Motor neuron (in vitro differentiated cells): ENCODE measurements at regions not wholly inside any gene's neighbourhood (a gene's known extent, or its start where the extent isn't known, plus 50 kb on each side); places are given as distances from the start of the nearest gene placed in this dataset.

Experiments
- ATAC-seq, 8 experiments: fragments of 200-7000 bp; cut with Tn5 transposase; replicated peaks in 6 of 8; 2 replicates each; pipeline ENCODE4 v1.8.0; 2021; ENCODE audit warnings: mild to moderate bottlenecking in 8 of 8, moderate library complexity in 8 of 8
- H3K27ac ChIP-seq, 2 donors: fragments of 250-450 bp; sonication (Bioruptor Pico); 2 replicates each; pipeline ENCODE4 v1.9.0; 2021; ENCODE audit warnings: antibody characterized with exemption in 2 of 2, mild to moderate bottlenecking in 2 of 2, moderate library complexity in 1 of 2
- H3K4me1 ChIP-seq, 2 donors: fragments of 250-450 bp; sonication (Bioruptor Pico); replicated peaks in 1 of 2; 2 replicates each; pipeline ENCODE4 v1.6.1; 2021; ENCODE audit warnings: antibody characterized with exemption in 2 of 2, mild to moderate bottlenecking in 2 of 2, moderate library complexity in 1 of 2
- H3K4me3 ChIP-seq, 5 donors: fragments of 250-450 bp; sonication (Bioruptor Pico); 2 replicates each; pipeline ENCODE4 v1.9.0; 2021; ENCODE audit warnings: antibody characterized with exemption in 5 of 5, mild to moderate bottlenecking in 5 of 5, moderate library complexity in 4 of 5
- WGBS, 10 experiments: fragments of 450-650 bp; shearing (Covaris generic); methylation state at CpG; one replicate each; pipeline ENCODE4 v1.0.0; 2022; 5-methylcytosine and 5-hydroxymethylcytosine counted together
- in situ Hi-C, 9 experiments: fragments of 400-800 bp; cut with MboI; loops; one replicate each; pipeline ENCODE4 v1.15.0; 2021; ENCODE audit warnings: low sequenced_read_pairs in 9 of 9, low pct_unique_long_range_greater_than_20kb in 2 of 9; ENCODE audit not compliant: unreplicated experiment in 9 of 9

DNA sequence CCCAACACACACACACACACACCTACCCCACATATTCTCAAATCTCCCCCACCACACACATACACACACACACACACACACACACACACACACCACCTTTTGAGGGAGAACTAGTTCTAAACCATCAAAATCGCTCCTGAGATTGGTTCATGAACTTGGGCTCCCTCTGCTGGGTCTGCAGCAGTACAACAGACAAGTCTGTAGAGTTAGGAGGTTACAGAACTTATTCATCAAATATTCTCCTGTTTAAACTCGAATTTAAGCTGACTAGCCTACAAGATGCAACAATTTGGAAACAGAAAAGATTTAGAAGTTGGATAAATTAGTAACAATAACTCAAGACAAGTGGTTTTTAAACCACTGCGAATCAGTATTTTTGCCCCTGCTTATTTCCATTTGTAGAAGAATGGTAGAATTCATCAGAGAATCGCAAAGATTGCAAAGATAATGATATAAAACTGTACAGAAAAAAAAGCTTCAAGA lies 136.4 kb upstream of the USP15 start:
- Histone ChIP-seq H3K27ac (no peak overlapping the region), H3K4me1 (peaks cover 3% of the 10 kb centered on the region in 2 donors), H3K4me3 (no peak overlapping the region)
- WGBS, 10 experiments, result 21 to 86% (median 37%) methylated on average over 1 to 4 of the region's 4 CpGs
- peak in 7 of 8 experiments; percentile 32 to 77 (median 65) for ATAC-seq
- in situ Hi-C loops, result no loop called here

DNA sequence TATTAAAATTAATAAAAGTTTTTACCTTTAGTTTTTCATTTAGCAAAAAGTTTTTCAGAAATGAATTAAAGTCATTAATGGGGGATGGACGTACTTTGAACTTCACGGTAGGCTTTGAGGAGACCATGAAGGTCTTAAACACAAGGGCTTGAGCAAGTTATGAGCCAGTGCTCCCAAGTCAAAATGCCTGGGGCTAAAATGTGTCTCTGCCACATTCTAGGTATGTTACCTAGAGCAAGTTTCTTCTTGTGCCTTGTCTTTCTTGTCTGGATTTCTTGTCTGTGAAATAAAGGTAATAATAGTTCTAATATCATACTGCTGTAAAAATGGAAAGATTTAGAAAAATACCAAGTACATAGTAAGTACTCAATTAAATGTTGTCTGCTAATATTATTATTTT lies 132.7 kb upstream of the USP15 start:
- Histone ChIP-seq H3K27ac (no peak overlapping the region), H3K4me1 (peaks cover 3% of the 10 kb centered on the region in 2 donors), H3K4me3 (no peak overlapping the region)
- ATAC-seq, result no peak
- 54 to 100% (median 84%) methylated on average over 1 to 2 of the region's 2 CpGs; no CpG with 5 or more reads in 1 of the 10 experiments for WGBS, 10 experiments
- in situ Hi-C loops, result no loop called here

DNA sequence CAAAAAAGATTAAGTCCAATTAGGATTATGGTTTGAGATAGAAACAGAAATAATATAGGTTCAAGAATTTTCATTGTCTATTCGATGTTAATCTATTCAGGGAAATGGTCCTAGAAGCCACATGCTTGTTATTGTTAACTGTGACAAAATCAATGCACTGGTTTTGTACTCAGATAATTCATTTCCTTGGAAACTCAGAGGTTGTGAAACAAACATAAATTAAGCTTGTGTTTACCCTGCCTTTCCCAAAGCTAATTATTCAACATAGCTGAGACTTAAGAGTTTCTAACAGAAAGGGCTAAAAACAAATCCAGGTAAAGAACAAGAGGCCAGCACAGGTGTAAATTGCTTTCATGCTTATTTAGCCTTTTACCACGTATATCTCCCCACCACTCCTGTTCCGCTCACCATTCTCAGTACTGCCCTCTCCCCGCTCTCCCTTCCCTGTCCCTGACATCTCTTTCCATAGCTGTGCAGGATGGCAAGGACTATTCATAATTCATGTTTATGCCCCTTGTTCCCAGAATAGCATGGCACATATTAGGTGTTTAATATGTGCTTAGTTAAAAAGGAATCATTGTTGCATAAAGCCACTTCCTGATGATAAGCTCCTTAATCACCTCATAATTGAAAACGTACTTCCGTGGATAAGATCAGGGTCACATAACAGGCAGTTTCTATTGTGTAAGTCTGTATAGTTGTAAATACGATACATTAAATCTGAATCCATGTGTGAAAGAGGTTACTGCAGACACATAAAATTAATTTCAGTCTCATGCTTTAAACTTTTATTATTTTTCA lies 131.8 kb upstream of the USP15 start:
- peaks cover 3% of the 10 kb centered on the region in 2 donors for H3K4me1 ChIP-seq
- WGBS, 10 experiments, result 18 to 96% (median 60%) methylated on average over 2 to 7 of the region's 7 CpGs; no CpG with 5 or more reads in 2 of the 10 experiments
- H3K4me3 ChIP-seq, result no peak overlapping the region
- in situ Hi-C loops, result no loop called here
- H3K27ac ChIP-seq, result no peak overlapping the region
- ATAC-seq, result peak in 2 of 8 experiments; percentile 71 to 73

DNA sequence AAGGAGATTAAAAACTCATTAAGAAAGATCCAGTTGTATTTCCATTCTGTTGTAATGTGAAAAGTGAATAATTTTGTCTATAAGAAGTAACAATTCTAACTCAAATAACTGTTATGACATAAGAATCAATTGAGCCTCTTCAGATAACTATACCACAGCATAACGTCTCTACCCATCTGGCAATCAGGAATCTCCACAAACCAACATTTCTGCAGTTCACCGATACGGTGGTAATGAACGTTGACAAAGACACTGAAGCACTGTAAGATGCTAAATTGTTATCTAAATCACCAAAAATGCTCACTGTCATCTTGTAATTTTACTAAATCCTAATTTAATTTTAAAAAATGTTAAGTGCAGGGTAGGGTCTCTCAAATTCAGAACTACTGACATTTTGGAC lies 130.9 kb upstream of the USP15 start:
- Histone ChIP-seq H3K4me3 (no peak overlapping the region), H3K4me1 (peaks cover 3% of the 10 kb centered on the region in 2 donors), H3K27ac (no peak overlapping the region)
- WGBS, 10 experiments, result 42 to 91% (median 67%) methylated on average over 1 to 4 of the region's 4 CpGs; no CpG with 5 or more reads in 1 of the 10 experiments
- no peak for ATAC-seq
- in situ Hi-C loops, result no loop called here

DNA sequence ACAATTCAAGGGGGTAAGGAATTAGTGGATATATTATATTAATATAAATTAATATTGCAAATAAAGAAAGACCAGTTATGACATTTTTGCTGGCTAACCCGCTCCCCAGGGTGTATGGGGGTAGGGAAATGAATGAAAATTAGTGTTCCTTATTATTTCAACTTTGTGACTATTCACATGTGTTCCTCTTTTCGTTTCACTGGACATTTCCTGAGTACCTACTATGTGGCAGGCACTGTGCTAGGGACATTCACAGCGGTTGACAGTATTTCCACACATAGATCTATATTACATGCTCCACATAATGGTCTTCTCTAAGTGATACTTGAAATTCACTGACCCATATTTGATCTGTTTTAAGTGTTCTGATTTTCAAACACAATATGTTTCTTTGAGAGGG lies 129.8 kb upstream of the USP15 start:
- in situ Hi-C loops, result no loop called here
- H3K4me1 ChIP-seq, result peaks cover 3% of the 10 kb centered on the region in 2 donors
- WGBS, 10 experiments, result 23 to 96% (median 67%) methylated on average over 1 to 3 of the region's 3 CpGs; no CpG with 5 or more reads in 1 of the 10 experiments
- no peak overlapping the region for H3K4me3 ChIP-seq
- no peak for ATAC-seq
- H3K27ac ChIP-seq, result no peak overlapping the region

DNA sequence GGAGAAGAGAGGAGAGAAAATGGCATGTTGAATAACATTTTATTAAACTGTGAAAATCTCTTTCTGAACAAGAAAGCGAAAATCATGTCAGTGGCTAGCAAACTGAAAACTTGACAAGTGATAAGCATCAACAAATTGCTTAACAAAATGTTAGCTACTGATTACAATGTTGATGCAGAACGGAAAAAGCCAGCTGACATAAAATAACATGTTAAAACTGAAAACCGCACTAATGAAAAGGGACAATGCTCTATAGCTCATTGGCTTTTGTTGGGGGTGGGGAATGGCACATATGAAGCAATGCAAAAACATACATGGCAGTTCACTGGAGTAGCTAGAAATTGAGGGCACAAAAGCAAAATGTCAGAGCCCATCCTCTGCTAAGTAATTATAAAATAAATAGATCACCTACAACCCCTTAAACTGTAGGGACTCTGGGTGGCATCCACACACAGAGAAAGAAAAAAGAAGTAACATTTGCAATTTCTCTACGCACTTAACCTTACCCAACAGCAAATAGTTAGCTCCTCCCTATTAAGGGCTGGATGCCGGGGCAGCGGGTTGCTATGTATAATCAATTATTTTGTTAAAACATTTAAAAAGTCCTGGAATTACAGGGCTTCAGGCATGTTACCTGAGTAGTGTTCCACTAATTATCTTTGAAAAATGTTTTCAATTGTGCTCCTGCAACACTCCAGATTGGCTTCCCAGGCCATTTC lies 129.2 kb upstream of the USP15 start:
- no peak for ATAC-seq
- Histone ChIP-seq H3K27ac (no peak overlapping the region), H3K4me1 (peaks cover 3 to 7% of the 10 kb centered on the region in 2 donors), H3K4me3 (no peak overlapping the region)
- WGBS, 10 experiments, result 46 to 100% (median 90%) methylated on average over 1 to 6 of the region's 6 CpGs; no CpG with 5 or more reads in 1 of the 10 experiments
- in situ Hi-C loops, result no loop called here

DNA sequence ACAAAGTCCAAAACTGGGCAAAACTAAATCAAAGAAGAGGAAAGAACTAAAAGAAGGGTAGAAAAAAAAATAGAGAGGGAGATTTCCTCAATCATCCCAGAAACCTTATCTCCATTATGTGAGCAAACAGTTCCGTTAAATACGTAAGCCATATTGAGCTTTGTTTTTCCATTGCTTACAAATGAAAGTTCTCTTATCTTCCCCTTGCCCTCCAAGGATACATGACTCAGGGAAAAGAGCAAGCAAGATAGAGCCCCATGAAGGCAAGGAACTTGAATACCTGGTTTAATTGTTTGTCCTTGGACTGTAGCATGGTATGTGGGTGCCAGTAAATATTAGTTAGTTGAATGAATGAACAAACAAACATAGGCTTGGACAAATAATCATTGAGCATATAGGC lies 126.8 kb upstream of the USP15 start:
- WGBS, 10 experiments, result 31 to 100% (median 98%) methylated on average over 2 of the region's 2 CpGs; no CpG with 5 or more reads in 2 of the 10 experiments
- H3K4me3 ChIP-seq, result no peak overlapping the region
- in situ Hi-C loops, result no loop called here
- peaks cover 0 to 4% of the 10 kb centered on the region in 2 donors for H3K4me1 ChIP-seq
- H3K27ac ChIP-seq, result no peak overlapping the region
- ATAC-seq, result no peak

DNA sequence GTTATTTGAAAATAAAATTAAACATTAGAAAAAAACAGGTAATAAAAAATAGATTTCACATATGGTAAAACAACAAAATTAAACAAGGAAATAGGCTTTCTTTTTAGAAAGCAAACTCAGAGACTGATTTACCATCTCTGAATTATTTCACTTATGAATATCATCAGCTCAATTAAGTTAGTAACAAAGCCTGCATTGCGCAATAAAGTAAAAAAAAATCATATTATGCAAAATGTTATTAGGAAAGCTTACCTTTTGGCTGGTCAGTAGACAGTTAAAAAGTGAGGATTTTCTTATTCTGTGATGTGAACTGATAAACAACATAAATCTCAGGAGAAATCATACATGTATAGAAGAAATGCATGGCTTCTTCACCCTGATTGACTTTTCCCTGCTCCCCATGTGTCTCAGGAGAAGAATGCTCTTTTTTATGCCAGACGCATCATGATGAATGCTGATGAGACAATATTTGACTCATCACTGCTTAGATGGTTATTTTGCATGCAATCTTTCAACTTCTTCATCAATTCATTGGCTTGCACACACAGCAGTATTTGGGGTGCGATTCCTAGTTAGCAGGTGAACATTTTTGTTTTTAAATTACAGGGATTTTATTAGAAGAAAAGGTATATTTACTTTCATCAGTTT lies 124.5 kb upstream of the USP15 start:
- H3K27ac ChIP-seq, result no peak overlapping the region
- WGBS, 10 experiments, result 18 to 93% (median 60%) methylated on average over 1 to 3 of the region's 3 CpGs
- H3K4me3 ChIP-seq, result no peak overlapping the region
- in situ Hi-C loops, result no loop called here
- ATAC-seq, result peak in 4 of 8 experiments; percentile 27 to 75 (median 36)
- peaks cover 0 to 4% of the 10 kb centered on the region in 2 donors for H3K4me1 ChIP-seq

DNA sequence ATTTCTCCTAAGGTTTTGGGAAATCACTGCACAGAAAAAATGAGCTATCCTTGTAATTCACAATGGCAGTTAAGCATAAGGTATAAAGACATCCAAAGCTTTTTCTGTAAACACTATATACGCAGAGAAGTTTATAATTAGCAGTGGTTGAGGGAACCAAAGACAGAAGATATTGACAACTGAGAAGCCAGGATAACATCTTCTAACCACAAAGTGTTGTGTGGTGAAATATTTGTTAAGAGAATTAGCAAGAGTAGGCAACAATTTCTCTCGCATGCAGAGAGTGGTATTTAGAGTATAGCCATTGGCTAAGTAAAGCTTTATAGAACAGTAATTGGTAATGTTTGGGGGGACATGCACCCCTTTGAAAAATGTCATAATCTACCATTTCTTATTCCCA lies 123.7 kb upstream of the USP15 start:
- WGBS, 10 experiments, result 83 to 100% (median 92%) methylated on average over 1 to 2 of the region's 2 CpGs; no CpG with 5 or more reads in 2 of the 10 experiments

DNA sequence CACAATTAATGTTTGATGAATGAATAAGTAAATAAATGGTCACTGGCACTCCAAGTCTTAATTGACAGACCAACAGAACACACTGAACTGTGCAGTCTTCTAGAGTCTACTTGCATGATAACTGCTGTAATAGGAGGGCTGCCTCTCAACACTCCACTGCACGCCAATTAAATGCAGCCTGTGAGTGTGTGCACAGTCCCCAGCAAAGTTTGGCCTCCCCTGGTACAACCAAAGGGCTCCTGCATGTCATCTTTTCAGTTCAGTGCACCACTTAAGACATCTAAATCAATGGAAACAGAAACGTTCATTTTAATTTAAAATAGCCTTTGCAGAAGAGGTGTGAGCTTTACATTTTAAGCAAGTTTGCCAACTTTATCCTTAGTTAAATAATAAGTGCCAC lies 121.7 kb upstream of the USP15 start:
- Histone ChIP-seq H3K4me3 (no peak overlapping the region), H3K4me1 (peaks cover 0 to 4% of the 10 kb centered on the region in 2 donors), H3K27ac (no peak overlapping the region)
- no peak for ATAC-seq
- in situ Hi-C loops, result no loop called here
- WGBS, 10 experiments, result 0 to 100% (median 13%) methylated on average over 1 of the region's 2 CpGs; no CpG with 5 or more reads in 7 of the 10 experiments

More for the DNA sequence above, 123.7 kb upstream of the USP15 start:
- ATAC-seq, result no peak
- in situ Hi-C loops, result no loop called here
- Histone ChIP-seq H3K27ac (no peak overlapping the region), H3K4me1 (peaks cover 0 to 4% of the 10 kb centered on the region in 2 donors), H3K4me3 (no peak overlapping the region)

DNA sequence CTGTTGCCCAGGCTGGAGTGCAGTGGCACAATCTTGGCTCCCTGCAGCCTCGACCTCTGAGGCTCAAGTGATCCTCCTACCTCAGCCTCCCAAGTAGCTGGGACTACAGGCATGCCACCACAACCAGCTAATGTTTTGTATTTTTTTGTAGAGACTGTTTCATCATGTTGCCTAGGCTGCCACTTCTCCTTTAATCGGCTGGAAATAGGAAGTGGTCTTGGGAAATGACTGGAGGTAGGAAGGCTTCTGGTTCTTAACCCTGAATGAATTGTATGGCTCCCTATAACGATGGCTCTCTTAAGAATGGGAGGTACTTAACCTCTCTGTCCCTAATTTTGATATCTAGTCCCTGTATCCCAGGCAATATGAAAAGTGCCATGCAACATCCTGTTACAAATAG lies 113.9 kb upstream of the USP15 start:
- ATAC-seq, result no peak
- WGBS, 10 experiments, result 0 to 83% (median 60%) methylated on average over 1 to 3 of the region's 3 CpGs; no CpG with 5 or more reads in 1 of the 10 experiments
- Histone ChIP-seq H3K4me1 (no peaks in the 10 kb centered on the region), H3K4me3 (no peak overlapping the region), H3K27ac (no peak overlapping the region)
- in situ Hi-C loops, result no loop called here

DNA sequence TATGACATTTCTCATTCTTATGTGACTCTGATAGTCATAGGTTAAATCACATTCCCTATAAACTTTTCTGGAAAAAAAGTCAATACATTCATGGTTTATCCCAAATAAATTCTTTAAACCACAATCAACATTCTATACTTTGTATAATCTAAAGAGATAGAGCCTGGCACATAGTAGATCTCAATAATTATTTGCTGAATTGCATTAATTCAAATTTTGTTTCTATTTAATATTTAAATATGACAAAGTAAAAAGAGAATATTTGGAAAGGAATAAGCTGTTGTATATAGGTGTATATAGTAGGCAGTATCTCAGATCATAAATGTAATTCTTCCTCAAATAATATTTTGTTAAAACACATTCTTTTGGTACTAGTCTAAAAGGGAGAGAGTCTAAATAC lies 102.2 kb upstream of the USP15 start:
- Histone ChIP-seq H3K27ac (no peak overlapping the region), H3K4me3 (no peak overlapping the region), H3K4me1 (no peaks in the 10 kb centered on the region)
- in situ Hi-C loops, result no loop called here
- no peak for ATAC-seq
